SW 1271 (cell line): ENCODE measurements at regions not wholly inside any gene's neighbourhood (a gene's known extent, or its start where the extent isn't known, plus 50 kb on each side); places are given as distances from the start of the nearest gene placed in this dataset.

Experiments used
- DNase-seq, 2 experiments: peaks; one replicate each; lab custom pipeline; 2025; lab: John Stamatoyannopoulos, UW

DNA sequence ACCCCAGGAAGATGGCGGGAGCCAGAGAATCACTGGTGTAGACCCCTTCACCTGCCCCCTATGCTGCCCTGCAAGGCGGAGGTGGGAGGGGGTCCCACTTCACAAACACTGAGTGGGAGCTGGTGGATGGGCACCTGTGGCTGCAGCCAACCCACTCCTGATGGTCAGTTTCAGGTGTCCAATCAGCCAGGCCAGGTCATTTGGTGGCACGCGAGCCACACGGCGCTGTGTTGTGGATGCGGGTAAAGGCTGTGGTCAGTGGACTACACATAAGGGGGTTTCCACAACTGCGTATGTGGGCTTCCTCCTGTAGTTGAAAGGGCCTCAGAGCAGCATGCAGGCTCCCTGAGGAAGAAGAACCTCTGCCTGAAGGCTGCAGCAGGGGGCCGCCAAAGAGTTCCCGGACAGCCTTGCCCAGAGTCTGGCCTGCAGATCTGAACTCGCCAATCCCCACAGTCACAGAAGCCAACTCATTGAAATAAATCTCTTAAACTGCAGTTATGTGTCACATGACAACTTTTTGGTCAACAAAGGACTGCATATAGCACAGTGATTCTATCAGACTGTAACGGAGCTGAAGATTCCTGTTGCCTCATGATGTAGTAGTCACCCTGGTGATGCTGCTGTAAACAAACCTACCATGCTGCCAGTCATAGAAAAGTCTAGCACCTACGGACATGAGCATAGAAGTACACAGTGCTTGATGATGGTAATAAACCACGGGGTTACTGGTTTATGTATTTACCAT lies 284.7 kb upstream of the IRX2 start:
- no peak for DNase-seq

DNA sequence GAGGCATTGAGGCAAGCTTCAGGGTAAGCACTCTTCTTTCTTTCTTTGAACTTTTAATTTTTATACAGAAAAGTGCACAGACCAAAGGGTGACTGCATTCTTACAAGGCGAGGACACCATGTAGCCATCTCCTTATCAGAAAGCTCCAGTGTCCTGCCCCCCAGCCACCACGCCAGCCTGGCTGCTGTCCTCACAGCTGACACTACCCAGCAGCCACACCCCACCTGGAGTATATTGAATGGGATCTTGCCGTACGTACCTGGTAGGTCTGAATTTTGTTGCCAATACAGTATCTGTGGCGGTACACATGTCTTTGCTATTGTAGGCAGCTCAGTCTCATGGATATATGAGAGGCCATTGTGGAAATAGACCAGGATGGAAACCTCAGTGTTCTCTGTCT lies 284.0 kb upstream of the IRX2 start:
- no peak for DNase-seq

DNA sequence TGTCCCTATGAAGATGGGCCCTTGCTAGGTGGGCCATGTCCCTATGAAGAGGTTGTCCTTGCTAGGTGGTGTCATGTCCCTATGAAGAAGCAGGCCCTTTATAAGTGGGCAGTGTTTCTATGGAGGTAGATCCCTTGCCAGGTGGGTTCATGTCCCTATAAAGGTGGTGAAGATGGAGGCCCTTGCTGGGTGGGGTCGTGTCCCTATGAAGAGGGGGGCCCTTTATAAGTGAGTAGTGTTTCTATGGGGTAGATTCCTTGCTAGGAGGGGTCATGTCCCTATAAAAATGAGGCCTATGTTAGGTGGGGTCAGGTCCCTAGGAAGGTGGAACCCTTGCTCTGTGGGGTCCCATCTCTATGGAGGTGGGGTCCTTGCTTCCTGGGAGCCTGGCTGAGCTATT lies 283.4 kb upstream of the IRX2 start:
- DNase-seq: no peak

DNA sequence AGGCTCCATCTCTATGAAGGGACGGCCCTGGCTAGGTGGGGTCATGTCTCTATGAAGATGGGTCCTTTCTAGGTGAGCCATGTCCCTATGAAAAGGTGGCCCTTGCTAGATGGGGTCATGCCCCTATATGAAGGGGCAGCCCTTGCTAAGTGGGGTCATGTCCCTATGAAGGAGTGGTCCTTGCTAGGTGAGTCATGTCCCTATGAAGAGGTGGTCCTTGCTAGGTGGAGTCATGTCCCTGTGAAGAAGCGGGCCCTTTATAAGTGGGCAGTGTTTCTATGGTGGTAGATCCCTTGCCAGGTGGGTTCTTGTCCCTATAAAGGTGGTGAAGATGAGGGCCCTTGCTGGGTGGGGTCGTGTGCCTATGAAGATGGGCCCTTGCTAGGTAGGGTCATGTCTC lies 283.0 kb upstream of the IRX2 start:
- DNase-seq: no peak

DNA sequence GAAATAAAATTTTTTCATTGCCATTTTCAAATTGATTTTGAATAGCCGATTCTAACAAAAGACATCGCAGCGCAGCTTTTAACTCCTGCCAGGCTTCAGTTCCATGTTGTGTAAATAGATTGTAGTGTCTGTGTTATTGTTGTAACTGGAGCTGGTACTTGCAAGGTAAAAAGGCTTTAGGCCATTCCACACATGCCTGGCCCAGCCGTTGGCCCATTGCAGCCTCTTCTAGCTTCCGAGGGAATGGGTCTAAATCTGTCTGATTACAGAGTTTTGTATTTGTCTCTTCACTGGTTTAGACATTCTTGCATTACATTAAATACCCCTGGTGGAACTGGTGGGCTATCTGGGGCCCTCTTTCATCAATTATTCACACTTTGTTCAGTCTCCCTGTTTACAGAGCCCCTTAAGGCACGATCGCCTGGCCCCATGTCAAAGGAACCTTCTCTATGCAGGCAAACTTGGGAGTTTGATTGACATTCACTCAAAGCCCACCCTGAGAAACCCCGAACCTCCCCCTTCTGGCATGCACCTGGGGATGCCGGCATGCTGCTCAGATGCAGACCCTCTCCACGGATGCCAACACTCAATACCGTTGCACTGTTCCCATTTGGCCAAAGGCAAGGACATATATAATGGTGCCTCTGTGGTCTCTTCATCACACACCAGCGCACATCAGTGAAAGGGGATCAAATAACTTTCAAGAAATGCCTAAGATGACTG lies 281.7 kb upstream of the IRX2 start:
- no peak for DNase-seq

DNA sequence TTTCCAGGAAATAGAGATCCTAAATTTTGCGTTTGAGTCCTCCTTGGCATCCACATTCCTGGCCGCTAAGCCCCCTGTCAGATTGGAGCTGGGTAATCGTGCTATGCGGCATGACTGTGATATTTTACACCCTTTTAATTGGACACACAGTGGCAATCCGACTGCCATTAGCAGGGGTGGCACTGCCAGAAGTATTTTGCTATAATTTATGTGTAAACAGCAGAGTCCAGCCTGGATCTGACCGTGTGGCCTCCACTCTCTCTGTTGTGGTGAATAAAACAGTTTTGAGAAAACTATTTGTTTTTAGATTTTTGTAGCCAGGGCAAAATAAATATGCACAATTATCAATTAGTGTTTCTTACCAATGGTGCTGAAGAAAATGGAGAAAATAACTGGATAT lies 281.0 kb upstream of the IRX2 start:
- DNase-seq: no peak

DNA sequence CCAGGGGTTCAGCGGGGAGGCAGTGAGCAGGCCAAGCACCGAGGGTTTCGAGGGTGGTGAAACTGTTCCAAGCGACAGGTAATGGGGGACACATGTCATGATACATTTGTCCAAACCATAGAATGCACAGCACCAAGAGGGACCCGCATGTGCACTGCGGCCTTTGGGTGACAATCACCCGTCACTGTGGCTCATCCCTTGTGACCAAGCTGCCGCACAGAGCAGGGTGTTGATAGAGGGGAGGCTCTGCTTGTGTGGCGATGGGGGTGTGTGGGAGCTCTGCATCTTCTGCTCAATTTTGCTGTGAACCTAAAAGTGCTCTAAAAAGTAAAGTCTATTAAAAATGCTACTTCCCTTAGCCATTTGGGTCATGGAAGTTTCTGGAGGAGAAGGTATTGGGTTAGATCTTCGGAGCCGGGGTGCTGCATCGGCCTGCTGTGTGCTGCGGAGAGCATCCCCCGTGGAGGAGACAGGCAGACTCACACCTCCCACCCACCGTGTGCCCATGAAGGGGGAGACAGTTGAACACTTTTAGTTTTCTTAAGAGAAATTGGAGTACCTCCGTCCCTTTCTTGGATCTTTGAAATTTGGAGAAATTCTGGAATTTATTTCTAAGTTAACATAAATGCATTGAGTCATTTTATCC lies 280.4 kb upstream of the IRX2 start:
- no peak for DNase-seq

DNA sequence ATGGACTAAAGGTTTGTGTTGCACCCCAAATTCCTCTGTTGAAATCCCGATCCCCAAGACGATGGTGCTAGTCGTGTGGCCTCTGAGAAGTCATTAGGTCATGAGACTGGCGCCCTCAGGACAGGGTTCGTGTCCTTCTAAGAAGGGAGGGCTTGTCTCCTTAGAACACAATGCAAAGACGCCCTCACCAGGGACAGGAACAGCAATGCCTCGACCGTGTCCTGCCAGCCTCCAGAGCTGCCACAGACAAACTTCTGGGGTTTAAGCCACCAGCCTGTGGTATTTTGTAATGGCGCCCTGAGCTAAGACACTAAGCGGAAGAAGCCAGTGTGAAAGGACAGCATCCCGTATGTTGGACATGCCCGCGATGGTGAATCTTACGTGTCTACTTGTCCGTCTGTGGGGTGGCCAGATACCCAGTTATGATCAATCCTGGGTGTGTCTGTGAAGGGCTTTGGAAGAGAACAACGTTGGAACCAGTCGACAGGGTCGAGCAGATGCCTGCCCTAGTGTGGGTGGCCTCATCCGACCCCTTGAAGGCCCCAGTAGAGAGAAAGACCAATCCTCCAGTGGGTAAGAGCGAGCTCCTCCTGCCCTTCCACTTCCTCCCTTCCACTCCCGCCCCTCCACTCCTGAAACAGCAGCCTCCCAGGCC lies 279.2 kb upstream of the IRX2 start:
- no peak for DNase-seq

DNA sequence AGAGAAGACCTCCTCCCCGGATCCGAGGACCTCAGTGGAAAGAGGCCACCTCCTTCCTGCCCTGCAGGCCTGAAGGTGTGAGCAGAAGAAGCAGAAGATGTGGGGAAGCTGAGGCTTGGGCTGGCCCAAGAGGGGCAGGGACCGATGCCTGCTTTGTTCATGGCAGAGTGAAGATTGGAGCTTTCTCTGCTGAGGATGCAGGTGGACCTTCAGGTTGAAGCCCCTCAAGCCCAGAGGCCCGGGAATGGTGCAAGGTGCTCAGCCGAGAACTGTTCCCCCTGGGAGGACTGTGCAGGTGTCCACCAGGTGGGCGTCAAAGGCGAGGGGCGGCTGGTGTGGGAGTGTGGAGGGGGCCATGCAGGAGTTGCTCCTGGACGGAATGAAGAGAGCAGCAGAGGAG lies 277.9 kb upstream of the IRX2 start:
- DNase-seq: no peak

DNA sequence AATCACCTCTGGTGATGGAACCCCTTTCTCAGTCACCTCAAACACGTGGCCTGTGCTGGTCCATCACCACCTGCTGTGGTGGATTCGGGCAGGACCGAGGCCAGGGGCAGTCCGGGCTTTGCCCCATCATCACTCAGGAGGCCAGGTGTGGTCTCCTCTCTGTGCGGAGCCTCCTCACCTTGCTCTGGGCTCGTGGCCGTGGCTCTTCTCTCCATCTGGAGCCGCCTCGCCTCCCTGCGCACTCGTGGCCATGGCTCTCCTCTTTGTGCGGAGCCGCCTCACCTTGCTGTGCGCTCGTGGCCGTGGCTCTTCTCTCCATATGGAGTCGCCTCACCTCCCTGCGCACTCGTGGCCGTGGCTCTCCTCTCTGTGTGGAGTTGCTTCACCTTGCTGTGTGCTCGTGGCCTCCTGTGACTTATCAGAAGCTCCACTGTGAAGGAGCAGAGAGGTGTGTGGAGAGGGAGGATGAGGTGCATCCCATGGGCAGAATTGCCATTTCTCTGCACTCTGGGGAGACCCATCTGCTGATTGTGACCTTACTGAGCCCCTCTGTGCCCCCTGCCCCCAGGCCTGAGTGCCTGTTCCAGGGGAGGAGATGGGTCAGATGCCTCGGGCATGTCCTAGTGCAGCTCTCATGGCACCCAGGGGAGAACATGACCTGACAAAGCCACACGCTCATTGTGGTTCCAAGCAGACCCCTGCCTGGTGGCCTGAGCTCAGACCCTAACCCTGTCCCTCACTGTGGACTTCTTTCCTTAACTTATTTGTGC lies 276.6 kb upstream of the IRX2 start:
- DNase-seq: no peak

DNA sequence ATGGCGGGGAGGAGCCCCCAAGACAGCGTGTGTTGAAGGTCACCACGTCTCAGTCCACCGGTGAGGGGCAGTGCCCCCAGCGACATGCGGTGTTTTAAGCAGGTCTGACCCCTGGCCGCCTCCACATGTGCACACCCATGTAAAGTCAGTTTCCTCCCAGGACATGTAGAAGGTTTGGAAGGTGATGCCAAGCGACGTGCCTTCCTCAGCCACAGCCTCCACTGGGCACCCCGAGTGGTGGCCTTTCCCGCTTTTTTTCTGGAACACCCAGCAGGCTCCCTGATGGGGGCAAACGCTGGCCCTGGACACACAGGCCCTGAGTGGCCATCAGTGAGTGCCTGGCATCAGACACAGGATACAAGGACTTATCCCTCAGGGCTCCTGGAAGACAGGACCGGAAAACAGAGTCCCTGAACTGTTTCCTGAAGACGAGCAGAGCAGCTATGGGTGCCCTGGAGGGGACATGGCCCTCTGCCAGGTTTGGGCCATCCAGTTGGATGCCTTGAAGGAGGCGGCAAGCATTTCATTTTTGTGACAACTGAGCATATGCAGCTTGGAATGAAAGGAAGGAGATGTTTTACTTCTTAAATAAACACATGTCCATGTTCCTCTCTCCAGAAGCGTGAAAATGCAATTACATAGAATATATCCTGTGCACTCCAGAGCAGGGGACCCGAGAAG lies 275.8 kb upstream of the IRX2 start:
- no peak for DNase-seq

DNA sequence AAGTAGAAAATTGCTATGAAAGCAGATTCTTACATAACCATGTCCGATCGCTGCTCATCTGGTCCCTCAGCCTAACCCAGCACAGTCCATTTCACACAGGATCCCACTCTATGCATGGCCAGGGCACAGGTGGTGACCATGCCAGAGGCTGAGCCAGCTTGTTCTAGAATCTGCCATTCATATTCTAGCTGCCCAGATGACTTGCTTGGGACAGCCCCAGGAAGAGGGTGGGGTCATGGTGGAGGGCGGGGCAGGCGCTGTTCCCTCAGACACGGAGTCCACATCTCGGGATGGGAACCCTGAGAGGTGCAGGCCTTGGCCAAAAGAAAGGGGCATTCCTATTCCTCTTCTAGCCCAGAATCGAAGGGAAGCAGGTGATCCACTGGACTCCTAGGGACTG lies 275.2 kb upstream of the IRX2 start:
- DNase-seq: no peak

DNA sequence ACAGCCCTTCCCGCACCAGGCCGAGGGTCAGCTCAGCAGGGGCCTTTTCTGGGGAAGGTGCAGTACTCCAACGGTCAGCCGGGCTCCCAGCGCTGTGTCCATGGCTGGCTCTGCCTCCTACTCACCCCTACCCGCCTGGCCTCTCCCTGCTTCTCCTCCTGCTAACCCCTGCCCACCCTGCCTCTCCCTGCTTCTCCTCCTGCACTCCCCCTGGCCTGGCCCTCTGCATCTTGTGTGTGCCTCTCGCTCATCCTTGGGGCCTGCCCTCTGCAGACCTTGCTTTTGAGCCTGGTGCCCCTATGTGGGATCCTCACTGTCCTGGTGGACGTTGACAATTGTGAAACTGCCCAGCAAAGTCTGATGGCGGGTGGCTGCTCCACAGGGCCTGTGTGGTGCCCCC lies 274.6 kb upstream of the IRX2 start:
- DNase-seq: no peak

DNA sequence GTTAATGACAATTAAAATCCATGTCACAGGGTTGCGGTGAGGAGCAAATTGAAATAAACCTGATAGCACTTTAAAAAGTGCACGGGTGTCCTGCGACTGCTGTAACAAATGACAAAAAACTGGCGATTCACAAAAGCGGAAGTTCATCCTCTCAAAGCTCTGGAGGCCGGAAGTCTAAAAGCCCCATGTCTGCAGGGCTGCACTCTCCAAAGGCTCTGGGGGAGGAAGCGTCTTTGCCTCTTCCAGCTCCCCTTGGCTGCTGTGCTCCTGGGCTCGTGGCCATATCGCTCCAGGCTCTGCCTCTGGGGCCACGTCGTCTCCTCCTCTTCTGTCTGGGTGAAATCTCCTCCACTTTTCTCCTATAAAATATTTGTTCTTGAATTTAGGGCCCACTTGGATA lies 273.9 kb upstream of the IRX2 start:
- DNase-seq: no peak

DNA sequence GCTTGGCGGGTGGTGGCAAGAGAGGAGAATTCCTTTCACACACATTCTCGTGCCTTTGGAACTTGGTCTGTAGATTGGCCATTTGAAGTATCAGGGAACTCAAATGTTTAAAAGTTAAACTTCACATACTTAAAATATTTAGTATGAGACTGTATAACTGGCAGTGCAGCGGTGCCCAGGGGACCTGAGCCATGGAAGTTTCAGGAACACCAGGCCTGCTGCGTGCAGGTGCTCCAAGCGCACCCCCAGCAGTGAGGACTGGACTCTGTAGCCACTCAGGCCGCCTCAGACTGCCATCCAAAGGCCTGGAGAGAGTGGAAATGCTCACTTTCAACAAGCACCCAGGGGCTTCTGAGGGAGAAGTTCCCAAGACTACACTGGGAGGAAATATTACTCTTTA lies 273.5 kb upstream of the IRX2 start:
- no peak for DNase-seq

DNA sequence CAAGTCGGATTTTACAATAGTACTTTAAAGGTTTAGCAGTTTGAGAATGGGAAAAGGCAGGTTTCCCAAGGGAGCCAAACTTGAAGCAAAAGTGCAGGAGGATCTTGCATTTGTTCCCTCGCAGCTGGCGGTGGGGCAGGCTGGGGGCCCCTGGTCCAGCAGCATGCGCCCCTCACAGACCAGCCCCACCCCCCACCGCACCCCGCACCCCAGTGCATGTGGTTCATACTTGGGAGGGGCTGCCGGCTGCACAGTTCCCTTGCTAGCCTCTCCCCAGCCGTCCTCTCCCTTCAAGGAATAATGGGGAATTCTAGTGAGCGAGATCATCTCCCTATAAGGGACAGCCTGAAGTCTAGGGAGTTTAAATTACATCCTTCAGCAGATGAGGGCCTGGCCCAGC lies 273.1 kb upstream of the IRX2 start:
- DNase-seq: no peak

DNA sequence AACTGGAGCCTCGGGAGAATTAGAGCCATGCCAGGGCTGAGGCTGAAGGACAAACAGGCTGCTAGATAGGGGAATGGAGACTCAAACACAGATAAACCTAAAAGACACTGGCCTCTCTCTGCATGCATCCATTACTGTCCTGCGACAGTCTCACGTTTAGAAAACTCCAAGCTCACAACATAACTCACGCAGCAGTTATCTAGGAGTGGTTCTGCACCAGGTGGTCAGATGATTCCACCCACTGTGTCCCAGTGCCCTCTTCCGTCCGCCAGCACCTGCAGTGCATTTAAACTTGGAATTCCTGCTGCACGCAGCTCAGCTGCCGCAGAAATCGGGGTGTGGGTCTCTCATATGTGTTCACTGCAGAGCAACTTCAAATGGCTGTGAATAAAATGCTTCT lies 272.6 kb upstream of the IRX2 start:
- no peak for DNase-seq

DNA sequence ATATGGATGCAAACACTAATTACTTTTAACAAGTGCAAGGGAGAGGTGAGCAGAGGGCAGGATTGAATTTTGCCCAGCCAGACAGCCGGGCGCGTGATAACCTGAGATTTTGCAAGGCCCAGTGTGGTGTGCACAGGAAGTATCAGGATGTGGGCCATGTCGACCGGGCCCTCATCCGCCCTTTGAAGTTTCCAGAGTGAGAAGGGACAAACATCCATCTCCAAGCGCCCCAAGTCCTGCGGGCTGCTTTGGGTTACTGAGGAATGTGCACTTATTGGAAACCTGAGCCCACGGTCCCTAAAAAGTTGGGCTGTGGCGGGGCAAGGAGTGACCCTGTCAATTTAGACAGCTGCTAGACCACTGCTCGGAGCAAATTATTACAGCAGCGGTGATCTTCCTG lies 272.2 kb upstream of the IRX2 start:
- no peak for DNase-seq

DNA sequence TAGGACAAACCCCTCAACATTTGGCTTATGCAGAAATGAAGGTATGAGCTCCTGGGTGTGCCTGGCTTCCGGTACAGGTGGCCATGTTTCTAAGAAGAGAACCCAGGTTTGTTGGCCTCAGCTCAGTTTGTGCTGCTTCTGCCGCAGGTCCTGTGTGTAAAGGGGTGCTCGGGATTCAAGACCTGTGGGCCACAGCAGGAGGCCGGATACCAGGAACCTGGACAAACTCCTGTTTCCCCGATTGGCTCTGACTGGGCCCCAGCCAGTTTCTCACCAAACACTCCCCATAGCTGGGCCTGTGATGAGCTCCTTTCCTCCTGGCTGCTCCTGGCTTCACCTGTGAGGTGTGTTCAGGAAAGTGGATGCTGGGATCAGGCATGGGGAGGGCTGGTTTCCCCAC lies 271.2 kb upstream of the IRX2 start:
- no peak for DNase-seq

DNA sequence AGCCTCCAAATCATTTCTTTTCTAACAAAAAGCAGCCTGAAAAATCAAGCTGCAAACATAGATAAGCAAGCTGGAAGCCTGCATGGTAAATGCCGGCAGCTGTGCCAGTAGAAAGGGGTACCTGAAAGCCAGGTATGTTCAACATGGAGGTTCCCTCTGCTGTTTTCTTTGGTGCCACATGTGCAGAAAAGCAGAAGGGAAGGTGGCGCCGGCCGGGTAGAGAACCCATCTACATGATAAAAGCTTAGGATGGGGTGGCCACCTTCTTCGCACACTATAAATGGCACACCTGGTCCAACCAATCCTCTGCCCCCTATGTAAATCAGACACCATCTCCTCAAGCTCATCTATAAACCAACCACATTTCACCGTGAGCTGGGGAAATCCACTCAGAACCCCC lies 268.9 kb upstream of the IRX2 start:
- no peak for DNase-seq

DNA sequence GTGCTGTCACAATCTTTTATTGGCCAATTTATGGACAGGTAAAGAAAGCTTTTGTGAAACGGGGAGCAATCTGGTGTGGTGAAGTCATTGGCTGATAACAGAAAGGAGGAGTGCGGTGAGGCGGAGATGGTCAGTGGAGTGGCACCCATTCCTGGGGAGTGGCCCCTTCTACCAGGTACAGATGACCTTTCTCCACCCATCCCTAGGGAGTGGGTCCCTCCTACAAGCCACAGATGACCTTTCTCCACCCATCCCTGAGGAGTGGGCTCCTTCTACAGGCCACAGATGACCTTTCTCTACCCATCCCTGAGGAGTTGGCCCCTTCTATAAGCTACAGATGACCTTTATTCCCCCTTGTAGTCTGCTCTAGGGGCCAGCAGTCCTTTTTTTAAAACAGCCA lies 267.6 kb upstream of the IRX2 start:
- no peak for DNase-seq

DNA sequence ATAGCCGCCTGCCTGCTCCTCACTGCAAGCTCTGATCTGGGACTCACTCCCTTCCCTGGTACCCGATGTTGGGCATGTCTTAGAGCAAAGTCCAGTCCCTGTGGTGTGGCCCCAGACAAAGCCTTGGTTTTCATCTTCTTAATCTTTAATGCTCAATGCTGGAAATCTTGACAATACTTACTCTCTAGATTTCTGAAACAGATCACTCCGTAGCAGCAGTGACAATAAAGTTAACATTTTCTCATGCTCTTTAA lies 260.2 kb upstream of the IRX2 start:
- no peak for DNase-seq
